ENCODE measurements at regions not wholly inside any gene's neighbourhood (a gene's known extent, or its start where the extent isn't known, plus 50 kb on each side); places are given as distances from the start of the nearest gene placed in this dataset.

- no peak overlapping the region for H3K4me3 ChIP-seq (ENCODE audit: low read length, poor library complexity, severe bottlenecking)
- TF ChIP-seq EZH2phosphoT487 (IDR thresholded peaks at IDR 0.05; ENCODE audit: borderline replicate concordance) (no peak), CTCF (conservative IDR thresholded peaks at IDR 0.05; ENCODE audit: low read length) (no peak)
- no peaks in the 10 kb centered on the region for H3K27me3 ChIP-seq (ENCODE audit: insufficient read depth, low read length, poor library complexity, severe bottlenecking)
- no peaks in the 10 kb centered on the region for H3K4me1 ChIP-seq (ENCODE audit: insufficient read depth, low read length, poor library complexity, severe bottlenecking)
- H3K9me2 ChIP-seq (replicated peaks; ENCODE audit: low read depth, low read length), result no peaks in the 10 kb centered on the region
- no peaks in the 10 kb centered on the region for H3K9me3 ChIP-seq (ENCODE audit: insufficient read depth, low read depth, low read length)
- no peaks in the 10 kb centered on the region for H4K20me1 ChIP-seq (ENCODE audit: insufficient read depth, low read length, poor library complexity, severe bottlenecking)
- no peaks in the 10 kb centered on the region for H3F3A ChIP-seq (ENCODE audit: low read depth)
- no peaks in the 10 kb centered on the region for H3K79me2 ChIP-seq (ENCODE audit: insufficient read depth, low read length)
- H2AFZ ChIP-seq (ENCODE audit: low read length), result no peak overlapping the region
- H3K36me3 ChIP-seq (ENCODE audit: insufficient read depth, low read length), result no peaks in the 10 kb centered on the region
- no peak overlapping the region for H3K9ac ChIP-seq (ENCODE audit: low read depth, low read length, poor library complexity, severe bottlenecking)
- H3K4me2 ChIP-seq (ENCODE audit: low read depth, low read length, poor library complexity, severe bottlenecking), result no peak overlapping the region
Measured at GRCh38 chr9:99305124-99305523, 83.0 kb downstream of the SEC61B start.

GRCh38 chr9:99305820-99306811 lies 84.0 kb downstream of the SEC61B start:
- no peak overlapping the region for H2AFZ ChIP-seq (ENCODE audit: low read length)
- H3K4me2 ChIP-seq (ENCODE audit: low read depth, low read length, poor library complexity, severe bottlenecking), result no peak overlapping the region
- H3K4me3 ChIP-seq (ENCODE audit: low read length, poor library complexity, severe bottlenecking), result no peak overlapping the region
- TF ChIP-seq CTCF (conservative IDR thresholded peaks at IDR 0.05; ENCODE audit: low read length), result no peak
- TF ChIP-seq EZH2phosphoT487 (IDR thresholded peaks at IDR 0.05; ENCODE audit: borderline replicate concordance), result no peak
- H3K9ac ChIP-seq (ENCODE audit: low read depth, low read length, poor library complexity, severe bottlenecking), result no peak overlapping the region
- no peaks in the 10 kb centered on the region for H3K9me3 ChIP-seq (ENCODE audit: insufficient read depth, low read depth, low read length)
- H3K36me3 ChIP-seq (ENCODE audit: insufficient read depth, low read length), result no peaks in the 10 kb centered on the region
- no peaks in the 10 kb centered on the region for H3F3A ChIP-seq (ENCODE audit: low read depth)
- no peaks in the 10 kb centered on the region for H3K9me2 ChIP-seq (replicated peaks; ENCODE audit: low read depth, low read length)
- H4K20me1 ChIP-seq (ENCODE audit: insufficient read depth, low read length, poor library complexity, severe bottlenecking), result no peaks in the 10 kb centered on the region
- no peaks in the 10 kb centered on the region for H3K27me3 ChIP-seq (ENCODE audit: insufficient read depth, low read length, poor library complexity, severe bottlenecking)
- H3K79me2 ChIP-seq (ENCODE audit: insufficient read depth, low read length), result no peaks in the 10 kb centered on the region
- no peaks in the 10 kb centered on the region for H3K4me1 ChIP-seq (ENCODE audit: insufficient read depth, low read length, poor library complexity, severe bottlenecking)

GRCh38 chr9:99307851-99308250 lies 85.8 kb downstream of the SEC61B start:
- Histone ChIP-seq H3K36me3 (ENCODE audit: insufficient read depth, low read length) (no peaks in the 10 kb centered on the region), H3K4me1 (ENCODE audit: insufficient read depth, low read length, poor library complexity, severe bottlenecking) (no peaks in the 10 kb centered on the region), H3K27me3 (ENCODE audit: insufficient read depth, low read length, poor library complexity, severe bottlenecking) (no peaks in the 10 kb centered on the region), H3F3A (ENCODE audit: low read depth) (no peaks in the 10 kb centered on the region), H4K20me1 (ENCODE audit: insufficient read depth, low read length, poor library complexity, severe bottlenecking) (no peaks in the 10 kb centered on the region), H3K9me3 (ENCODE audit: insufficient read depth, low read depth, low read length) (no peaks in the 10 kb centered on the region), H3K9me2 (replicated peaks; ENCODE audit: low read depth, low read length) (no peaks in the 10 kb centered on the region), H3K79me2 (ENCODE audit: insufficient read depth, low read length) (no peaks in the 10 kb centered on the region), H3K9ac (ENCODE audit: low read depth, low read length, poor library complexity, severe bottlenecking) (no peak overlapping the region), H3K4me3 (ENCODE audit: low read length, poor library complexity, severe bottlenecking) (no peak overlapping the region), H2AFZ (ENCODE audit: low read length) (no peak overlapping the region), H3K4me2 (ENCODE audit: low read depth, low read length, poor library complexity, severe bottlenecking) (no peak overlapping the region)
- no peak for TF ChIP-seq CTCF (conservative IDR thresholded peaks at IDR 0.05; ENCODE audit: low read length)
- TF ChIP-seq EZH2phosphoT487 (IDR thresholded peaks at IDR 0.05; ENCODE audit: borderline replicate concordance), result no peak
